Naive thymus-derived CD4-positive, alpha-beta T cell (primary cell): ENCODE measurements at regions not wholly inside any gene's neighbourhood (a gene's known extent, or its start where the extent isn't known, plus 50 kb on each side); places are given as distances from the start of the nearest gene placed in this dataset.
"Not testable (repeated sequence)": the region's sequence is repeated elsewhere in the genome, so short reads cannot be mapped to it uniquely, and the experiment has no call there.

Experiments used
- ATAC-seq: fragments of 150-1000 bp; cut with Tn5 transposase; 2 replicates; pipeline ENCODE4 v1.10.0; 2021; ENCODE audit warnings: mild to moderate bottlenecking, moderate library complexity
- CTCF ChIA-PET: fragments of 350-600 bp; sonication (Branson Sonifier 250); formaldehyde crosslinking; loops from one replicate; lab custom pipeline; 2021; ENCODE audit warnings: antibody characterized with exemption; lab: Charles Lee
- POLR2A ChIA-PET: fragments of 350-600 bp; sonication (Branson Sonifier 250); formaldehyde crosslinking; loops from one replicate; lab custom pipeline; 2021; ENCODE audit warnings: antibody characterized with exemption, inconsistent platforms; lab: Charles Lee
- DNase-seq, 9 donors: peaks; one replicate each; pipeline versions ENCODE4 v3.0.0 to v3.0.0-alpha.2; 2020 to 2022; ENCODE audit warnings: mixed read lengths in 1 of 9
- H3K27ac ChIP-seq: one replicate; pipeline ENCODE4 v1.7.0; 2013; ENCODE audit warnings: mild to moderate bottlenecking, low read depth, low read length, moderate library complexity
- H3K27me3 ChIP-seq, 2 donors: one replicate each; pipeline ENCODE4 v1.7.0; 2013; ENCODE audit warnings: low read length in 2 of 2, mild to moderate bottlenecking in 2 of 2, moderate library complexity in 2 of 2; ENCODE audit not compliant: control insufficient read depth in 2 of 2, insufficient read depth in 2 of 2
- H3K36me3 ChIP-seq, 3 experiments: 1 replicate in 2 of 3; 2 replicates in 1 of 3; pipeline ENCODE4 v1.7.0; 2013; ENCODE audit warnings: low read length in 3 of 3, mild to moderate bottlenecking in 3 of 3, moderate library complexity in 1 of 3; ENCODE audit not compliant: insufficient read depth in 3 of 3, control insufficient read depth in 2 of 3
- H3K4me1 ChIP-seq, 2 donors: one replicate each; pipeline ENCODE4 v1.7.0; 2013; ENCODE audit warnings: low read length in 2 of 2, mild to moderate bottlenecking in 2 of 2, moderate library complexity in 1 of 2; ENCODE audit not compliant: control insufficient read depth in 2 of 2, insufficient read depth in 2 of 2
- H3K4me3 ChIP-seq: 2 replicates; pipeline ENCODE4 v1.7.0; 2013; ENCODE audit warnings: mild to moderate bottlenecking, low read length
- H3K9me3 ChIP-seq, 3 experiments: 1 replicate in 2 of 3; 2 replicates in 1 of 3; pipeline ENCODE4 v1.7.0; 2013; ENCODE audit warnings: low read length in 3 of 3; ENCODE audit not compliant: control insufficient read depth in 2 of 3
- H3K27ac Mint-ChIP-seq, 9 donors: one replicate each; pipeline ENCODE4 v1.8.0; 2020 to 2022; ENCODE audit warnings: mixed read lengths in 9 of 9, mild to moderate bottlenecking in 8 of 9, moderate library complexity in 5 of 9, inconsistent platforms in 2 of 9
- H3K27me3 Mint-ChIP-seq, 5 donors: one replicate each; pipeline ENCODE4 v1.8.0; 2021 to 2022; ENCODE audit warnings: mixed read lengths in 5 of 5, mild to moderate bottlenecking in 1 of 5
- H3K36me3 Mint-ChIP-seq, 5 donors: one replicate each; pipeline ENCODE4 v1.8.0; 2020 to 2022; ENCODE audit warnings: mixed read lengths in 5 of 5, mild to moderate bottlenecking in 3 of 5, inconsistent platforms in 1 of 5
- H3K4me1 Mint-ChIP-seq, 7 donors: one replicate each; pipeline ENCODE4 v1.8.0; 2020 to 2022; ENCODE audit warnings: mixed read lengths in 7 of 7, mild to moderate bottlenecking in 3 of 7, inconsistent platforms in 1 of 7
- H3K4me3 Mint-ChIP-seq, 10 donors: one replicate each; pipeline ENCODE4 v1.8.0; 2020 to 2022; ENCODE audit warnings: mild to moderate bottlenecking in 10 of 10, mixed read lengths in 10 of 10, moderate library complexity in 6 of 10, inconsistent platforms in 2 of 10
- H3K9me3 Mint-ChIP-seq, 11 donors: one replicate each; pipeline ENCODE4 v1.8.0; 2020 to 2022; ENCODE audit warnings: mixed read lengths in 11 of 11, mild to moderate bottlenecking in 4 of 11, inconsistent platforms in 1 of 11, moderate library complexity in 1 of 11
- intact Hi-C, 2 donors: fragments of 100-400 bp; cut with micrococcal nuclease; formaldehyde crosslinking; loops; one replicate each; pipeline ENCODE4 v1.15.1; 2023

GRCh38 chr18:961644-962355, 57.1 kb downstream of the ADCYAP1 start:
- Histone ChIP-seq H3K27me3 (no peaks in the 10 kb centered on the region), H3K9me3 (no peaks in the 10 kb centered on the region), H3K4me3 (peak overlapping the region; percentile 21), H3K4me1 (peaks cover 0 to 3% of the 10 kb centered on the region in 2 donors), H3K27ac (no peak overlapping the region), H3K36me3 (no peaks in the 10 kb centered on the region)
- CTCF ChIA-PET: interaction anchor here (0.6 to 1.3 kb wide), 3 partner anchors 63 to 97 kb away, joined by 3 to 5 read pairs (median 3); no protein-coding TSS in a partner anchor
- intact Hi-C loops: loop anchor here (1.0 to 10.0 kb wide), 3 partner anchors 96 to 337 kb away; no protein-coding TSS in a partner anchor
- Mint-ChIP-seq H3K36me3 (no peaks in the 10 kb centered on the region), H3K4me3 (peak overlapping the region in 8 of 10 donors; percentile 3 to 63 (median 36)), H3K27ac (no peak overlapping the region), H3K27me3 (peaks cover 25 to 39% (median 29%) of the 10 kb centered on the region in 5 donors), H3K4me1 (peaks cover 0 to 10% (median 6%) of the 10 kb centered on the region in 7 donors), H3K9me3 (no peaks in the 10 kb centered on the region)
- DNase-seq (peak in 7 of 9 donors; percentile 11 to 50 (median 34)), ATAC-seq (peak; percentile 27)
- POLR2A ChIA-PET: no interaction called here

GRCh38 chr18:963276-963675, 58.6 kb downstream of the ADCYAP1 start:
- Histone ChIP-seq H3K27me3 (no peaks in the 10 kb centered on the region), H3K36me3 (no peaks in the 10 kb centered on the region), H3K4me1 (peaks cover 0 to 3% of the 10 kb centered on the region in 2 donors), H3K9me3 (no peaks in the 10 kb centered on the region), H3K4me3 (no peak overlapping the region), H3K27ac (no peak overlapping the region)
- H3K27me3 Mint-ChIP-seq: peaks cover 25 to 38% (median 26%) of the 10 kb centered on the region in 5 donors
- peaks cover 0 to 10% (median 6%) of the 10 kb centered on the region in 7 donors for H3K4me1 Mint-ChIP-seq
- no peaks in the 10 kb centered on the region for H3K36me3 Mint-ChIP-seq
- no peak overlapping the region for H3K4me3 Mint-ChIP-seq
- ATAC-seq: no peak
- POLR2A ChIA-PET: no interaction called here
- no peaks in the 10 kb centered on the region for H3K9me3 Mint-ChIP-seq
- intact Hi-C loops: loop anchor here in 1 of 2 donors (5.0 to 10.0 kb wide), 2 partner anchors 221 to 338 kb away; no protein-coding TSS in a partner anchor
- CTCF ChIA-PET: interaction anchor here (1.1 kb wide), 1 partner anchor 10 kb away, joined by 4 read pairs; no protein-coding TSS in a partner anchor
- no peak for DNase-seq
- no peak overlapping the region for H3K27ac Mint-ChIP-seq

GRCh38 chr18:965921-966758, 61.5 kb downstream of the ADCYAP1 start:
- no peak for ATAC-seq

GRCh38 chr18:966759-967576, 62.3 kb downstream of the ADCYAP1 start:
- no peaks in the 10 kb centered on the region for H3K36me3 Mint-ChIP-seq
- Histone ChIP-seq H3K4me1 (peaks cover 0 to under 1% of the 10 kb centered on the region in 2 donors), H3K9me3 (no peaks in the 10 kb centered on the region), H3K36me3 (no peaks in the 10 kb centered on the region), H3K4me3 (no peak overlapping the region), H3K27ac (no peak overlapping the region), H3K27me3 (no peaks in the 10 kb centered on the region)
- ATAC-seq (no peak), DNase-seq (no peak)
- H3K9me3 Mint-ChIP-seq: peaks cover 0 to 15% (median 2%) of the 10 kb centered on the region in 11 donors
- intact Hi-C loops: loop anchor here in 1 of 2 donors (10.0 kb wide), 1 partner anchor 342 kb away; no protein-coding TSS in a partner anchor
- ChIA-PET CTCF (no interaction called here), POLR2A (no interaction called here)
- H3K27me3 Mint-ChIP-seq: peaks cover 11 to 27% (median 15%) of the 10 kb centered on the region in 5 donors
- H3K4me1 Mint-ChIP-seq: peaks cover 0 to 2% (median under 1%) of the 10 kb centered on the region in 7 donors
- no peak overlapping the region for H3K4me3 Mint-ChIP-seq
- no peak overlapping the region for H3K27ac Mint-ChIP-seq

More at GRCh38 chr18:965921-966758, 61.5 kb downstream of the ADCYAP1 start:
- Histone ChIP-seq H3K9me3 (no peaks in the 10 kb centered on the region), H3K27ac (no peak overlapping the region), H3K27me3 (no peaks in the 10 kb centered on the region), H3K4me3 (no peak overlapping the region), H3K4me1 (peaks cover 0 to 3% of the 10 kb centered on the region in 2 donors), H3K36me3 (no peaks in the 10 kb centered on the region)
- ChIA-PET POLR2A (no interaction called here), CTCF (interaction anchor here (1.2 kb wide), 1 partner anchor 12 kb away, joined by 3 read pairs; no protein-coding TSS in a partner anchor)
- intact Hi-C loops: loop anchor here in 1 of 2 donors (10.0 kb wide), 1 partner anchor 341 kb away; no protein-coding TSS in a partner anchor
- Mint-ChIP-seq H3K27ac (no peak overlapping the region), H3K4me1 (peaks cover 0 to 10% (median 6%) of the 10 kb centered on the region in 7 donors), H3K36me3 (no peaks in the 10 kb centered on the region), H3K4me3 (no peak overlapping the region), H3K27me3 (peaks cover 11 to 27% (median 21%) of the 10 kb centered on the region in 5 donors), H3K9me3 (peaks cover 0 to 15% (median 2%) of the 10 kb centered on the region in 11 donors)
- no peak for DNase-seq

GRCh38 chr18:968910-969309, 64.2 kb downstream of the ADCYAP1 start:
- H3K4me1 Mint-ChIP-seq, H3K36me3 ChIP-seq, POLR2A ChIA-PET, ATAC-seq, DNase-seq, H3K27ac ChIP-seq, H3K4me1 ChIP-seq, H3K9me3 ChIP-seq, H3K27ac Mint-ChIP-seq, H3K4me3 ChIP-seq, CTCF ChIA-PET, H3K36me3 Mint-ChIP-seq, H3K4me3 Mint-ChIP-seq, H3K27me3 ChIP-seq: not testable (repeated sequence)
- peaks cover 0 to 20% (median 4%) of the 10 kb centered on the region in 5 donors for H3K27me3 Mint-ChIP-seq
- peaks cover 0 to 15% (median 2%) of the 10 kb centered on the region in 11 donors for H3K9me3 Mint-ChIP-seq
- intact Hi-C loops: loop anchor here in 1 of 2 donors (10.0 kb wide), 1 partner anchor 344 kb away; no protein-coding TSS in a partner anchor

GRCh38 chr18:969311-969710, 64.6 kb downstream of the ADCYAP1 start:
- intact Hi-C loops: loop anchor here in 1 of 2 donors (10.0 kb wide), 1 partner anchor 345 kb away; no protein-coding TSS in a partner anchor
- H3K4me3 Mint-ChIP-seq, POLR2A ChIA-PET: not testable (repeated sequence)

More at GRCh38 chr18:969311-969710, 64.6 kb downstream of the ADCYAP1 start:
- H3K9me3 ChIP-seq, H3K36me3 Mint-ChIP-seq, H3K27ac Mint-ChIP-seq, H3K4me3 ChIP-seq, CTCF ChIA-PET, H3K4me1 Mint-ChIP-seq, H3K4me1 ChIP-seq, H3K27me3 ChIP-seq, DNase-seq, H3K36me3 ChIP-seq, H3K27ac ChIP-seq, ATAC-seq: not testable (repeated sequence)
- Mint-ChIP-seq H3K9me3 (peaks cover 0 to 15% (median 2%) of the 10 kb centered on the region in 11 donors), H3K27me3 (peaks cover 0 to 20% (median under 1%) of the 10 kb centered on the region in 5 donors)
